Glutamatergic neuron (in vitro differentiated cells): ENCODE measurements at regions not wholly inside any gene's neighbourhood (a gene's known extent, or its start where the extent isn't known, plus 50 kb on each side); places are given as distances from the start of the nearest gene placed in this dataset.

Experiments
- DNase-seq: peaks from one replicate; pipeline ENCODE4 v3.0.0; 2022
- H3K27ac Mint-ChIP-seq: one replicate; pipeline ENCODE4 v1.8.0; 2020; ENCODE audit warnings: mild to moderate bottlenecking, mixed read lengths, inconsistent platforms; ENCODE audit not compliant: unreplicated experiment
- H3K27me3 Mint-ChIP-seq: one replicate; pipeline ENCODE4 v1.8.0; 2020; ENCODE audit warnings: mild to moderate bottlenecking, moderate library complexity, mixed read lengths, inconsistent platforms; ENCODE audit not compliant: unreplicated experiment
- H3K36me3 Mint-ChIP-seq: one replicate; pipeline ENCODE4 v1.8.0; 2020; ENCODE audit warnings: mild to moderate bottlenecking, mixed read lengths, inconsistent platforms; ENCODE audit not compliant: unreplicated experiment
- H3K4me1 Mint-ChIP-seq: one replicate; pipeline ENCODE4 v1.8.0; 2020; ENCODE audit warnings: mild to moderate bottlenecking, low read depth, mixed read lengths, inconsistent platforms; ENCODE audit not compliant: unreplicated experiment
- H3K4me3 Mint-ChIP-seq: one replicate; pipeline ENCODE4 v1.8.0; 2020; ENCODE audit warnings: mild to moderate bottlenecking, mixed read lengths, inconsistent platforms; ENCODE audit not compliant: unreplicated experiment
- H3K9me3 Mint-ChIP-seq: one replicate; pipeline ENCODE4 v1.8.0; 2020; ENCODE audit warnings: mild to moderate bottlenecking, moderate library complexity, mixed read lengths, inconsistent platforms; ENCODE audit not compliant: unreplicated experiment
- CTCF ChIP-seq: fragments of 200-600 bp; sonication (generic); IDR thresholded peaks from one replicate; pipeline ENCODE4 v1.5.0; 2021; ENCODE audit not compliant: partially characterized antibody, unreplicated experiment

GRCh38 chrX:22691966-22692565, 307.7 kb upstream of the DDX53 start:
- no peaks in the 10 kb centered on the region for H3K9me3 Mint-ChIP-seq
- no peak overlapping the region for H3K4me3 Mint-ChIP-seq
- H3K4me1 Mint-ChIP-seq: no peaks in the 10 kb centered on the region
- no peak overlapping the region for H3K27ac Mint-ChIP-seq
- no peak for DNase-seq
- no peaks in the 10 kb centered on the region for H3K27me3 Mint-ChIP-seq
- no peak for TF ChIP-seq CTCF
- no peaks in the 10 kb centered on the region for H3K36me3 Mint-ChIP-seq

DNA sequence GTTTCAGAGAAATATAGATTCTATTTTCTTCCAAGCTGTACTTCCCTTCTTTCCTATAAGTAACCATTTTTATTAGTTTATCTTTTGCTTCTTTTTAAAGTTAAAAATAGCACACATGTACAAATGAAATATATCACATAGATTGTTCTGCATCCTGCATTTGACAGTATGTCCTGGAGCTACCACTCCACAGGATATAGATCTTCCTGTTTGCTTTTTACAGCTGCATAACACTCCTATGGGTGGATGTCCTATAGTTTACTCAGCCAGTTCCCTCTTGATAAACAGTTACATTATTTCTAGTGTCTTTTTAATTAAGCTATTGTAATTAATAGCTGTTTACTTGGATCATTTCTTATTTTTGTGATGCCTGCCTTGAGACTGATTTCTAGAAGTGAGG, 301.6 kb upstream of the DDX53 start:
- H3K27ac Mint-ChIP-seq: no peak overlapping the region
- H3K9me3 Mint-ChIP-seq: no peaks in the 10 kb centered on the region
- DNase-seq: no peak
- H3K27me3 Mint-ChIP-seq: no peaks in the 10 kb centered on the region
- no peak overlapping the region for H3K4me3 Mint-ChIP-seq
- H3K36me3 Mint-ChIP-seq: no peaks in the 10 kb centered on the region
- H3K4me1 Mint-ChIP-seq: no peaks in the 10 kb centered on the region
- TF ChIP-seq CTCF: no peak

DNA sequence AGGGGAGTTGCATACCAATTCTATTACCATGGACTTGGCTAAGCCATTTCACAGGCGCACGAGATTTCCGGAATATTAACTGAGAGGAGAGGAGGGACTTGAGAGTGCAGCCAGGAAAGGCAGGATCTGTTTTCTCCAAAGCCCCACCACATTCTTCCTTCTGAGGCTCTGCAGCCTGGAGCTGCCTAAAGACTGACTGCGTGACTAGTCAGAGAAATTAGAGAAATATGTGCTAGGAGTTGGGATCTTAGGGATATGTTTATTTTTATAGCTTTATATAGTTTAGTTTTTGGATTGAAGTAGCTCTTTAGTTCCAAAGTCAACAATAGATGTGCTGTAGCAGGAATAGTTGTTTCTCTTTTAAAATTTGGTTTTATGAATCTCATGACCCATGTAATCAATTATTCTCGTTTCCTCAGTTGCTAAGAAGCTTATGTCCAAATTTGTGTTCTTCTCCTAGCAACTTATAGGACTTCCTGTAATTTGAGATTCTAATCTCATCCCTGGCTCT, 300.1 kb upstream of the DDX53 start:
- Mint-ChIP-seq H3K9me3 (no peaks in the 10 kb centered on the region), H3K4me1 (no peaks in the 10 kb centered on the region), H3K36me3 (peaks cover 2% of the 10 kb centered on the region), H3K27ac (no peak overlapping the region), H3K4me3 (no peak overlapping the region), H3K27me3 (no peaks in the 10 kb centered on the region)
- TF ChIP-seq CTCF: no peak
- DNase-seq: no peak

DNA sequence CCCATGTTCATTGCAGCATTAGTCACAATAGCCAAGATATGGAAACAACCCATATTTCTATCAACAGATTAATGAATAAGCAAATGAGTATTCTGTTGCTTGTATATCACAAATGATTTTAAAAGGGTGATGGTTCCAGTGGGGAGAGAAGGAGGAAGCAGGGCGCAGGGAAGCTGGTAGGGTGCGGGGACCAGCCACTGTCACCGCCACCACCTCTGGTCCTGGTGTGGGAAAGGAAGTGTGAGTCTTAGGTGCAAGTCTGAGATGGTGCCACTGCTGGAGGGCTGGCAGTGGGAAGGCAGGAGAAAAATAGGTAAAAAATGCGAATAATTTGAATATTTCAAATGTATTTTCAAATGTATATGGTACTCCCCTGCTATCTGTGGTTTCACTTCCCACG, 286.8 kb upstream of the DDX53 start:
- Mint-ChIP-seq H3K9me3 (no peaks in the 10 kb centered on the region), H3K4me1 (no peaks in the 10 kb centered on the region), H3K36me3 (no peaks in the 10 kb centered on the region), H3K4me3 (no peak overlapping the region), H3K27ac (no peak overlapping the region), H3K27me3 (no peaks in the 10 kb centered on the region)
- no peak for TF ChIP-seq CTCF
- DNase-seq: no peak

DNA sequence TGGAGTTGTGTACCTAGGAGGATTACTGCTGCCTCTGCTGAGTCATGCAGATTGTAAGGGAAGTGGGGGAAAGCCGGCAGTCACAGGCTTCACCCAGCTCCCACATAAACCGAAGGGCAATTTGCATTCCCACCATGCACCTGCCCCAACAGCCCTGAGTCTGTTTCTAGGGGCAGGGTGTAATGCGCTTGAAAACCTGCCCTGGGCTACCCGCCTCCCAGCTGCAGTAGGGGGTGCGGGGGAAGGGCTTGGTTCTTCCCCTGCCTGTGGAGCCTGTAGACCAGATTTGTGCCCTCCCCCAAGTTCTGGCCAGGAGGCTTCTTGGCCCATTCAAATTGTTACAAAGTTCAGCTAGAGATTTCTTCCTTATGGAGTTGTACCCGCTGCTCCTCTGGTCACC, 269.2 kb upstream of the DDX53 start:
- no peak for DNase-seq
- Mint-ChIP-seq H3K27ac (no peak overlapping the region), H3K9me3 (no peaks in the 10 kb centered on the region), H3K4me1 (no peaks in the 10 kb centered on the region), H3K27me3 (no peaks in the 10 kb centered on the region), H3K4me3 (no peak overlapping the region), H3K36me3 (no peaks in the 10 kb centered on the region)
- no peak for TF ChIP-seq CTCF
